ENCODE measurements at regions not wholly inside any gene's neighbourhood (a gene's known extent, or its start where the extent isn't known, plus 50 kb on each side); places are given as distances from the start of the nearest gene placed in this dataset.

DNA sequence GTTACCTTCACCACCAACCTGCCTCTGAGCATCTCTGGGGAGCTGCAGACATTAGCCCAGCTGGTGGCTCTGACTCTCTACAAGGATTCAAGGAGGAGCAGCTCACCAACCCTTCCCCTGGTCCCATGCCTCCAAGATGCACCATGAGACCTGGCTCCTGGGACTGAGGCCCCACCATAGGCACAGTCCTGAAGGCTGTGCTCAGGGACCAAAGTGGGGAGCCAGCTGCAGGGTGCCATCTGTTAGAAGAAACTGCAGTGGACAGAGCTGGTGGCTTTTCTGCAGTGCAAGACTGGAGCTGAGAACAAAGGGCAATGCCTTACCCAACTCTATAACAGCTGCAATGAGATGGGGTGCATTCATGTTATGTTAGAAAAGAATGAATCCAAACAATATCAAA, 581.6 kb downstream of the TCERG1L start:
- peaks cover 0 to 4% (median 0%) of the 10 kb centered on the region in 3 experiments; a peak in 1 of 7 replicates for H3K36me3 Mint-ChIP-seq (ENCODE audit: insufficient read depth in 1 of 3, low read depth in 3 of 3)
- Histone ChIP-seq H2AK5ac (ENCODE audit: insufficient read length, low read length) (no peak overlapping the region), H3K23ac (ENCODE audit: insufficient read length, low read depth, low read length) (no peak overlapping the region), H2BK20ac (ENCODE audit: low read depth, low read length, poor library complexity, severe bottlenecking) (no peak overlapping the region), H3K9ac (ENCODE audit: extremely low read depth, insufficient read length, low read length) (no peak overlapping the region), H2BK12ac (ENCODE audit: insufficient read length, low read depth, low read length) (no peak overlapping the region), H3K9me3 (ENCODE audit: control insufficient read depth, low read depth, low read length) (no peaks in the 10 kb centered on the region), H2AFZ (ENCODE audit: low read length) (no peak overlapping the region), H4K5ac (ENCODE audit: insufficient read length, low read depth, low read length) (no peak overlapping the region), H3K27ac (ENCODE audit: insufficient read length, low read depth, low read length) (no peak overlapping the region), H3K14ac (ENCODE audit: insufficient read depth, low read length) (no peak overlapping the region), H3K27me3 (ENCODE audit: insufficient read depth, low read length) (no peaks in the 10 kb centered on the region), H4K8ac (replicated peaks; ENCODE audit: insufficient read length, low read depth, low read length) (no peak overlapping the region), H2BK120ac (ENCODE audit: low read depth, low read length, poor library complexity, severe bottlenecking) (no peak overlapping the region), H3K4me2 (ENCODE audit: insufficient read depth, insufficient read length, low read length) (no peak overlapping the region), H3K4me1 (ENCODE audit: insufficient read depth, low read length) (no peaks in the 10 kb centered on the region), H3K56ac (ENCODE audit: insufficient read length, low read depth, low read length) (no peak overlapping the region), H3K23me2 (ENCODE audit: insufficient read length, low read depth, low read length, poor library complexity, severe bottlenecking) (no peaks in the 10 kb centered on the region), H3K18ac (ENCODE audit: insufficient read length, low read depth, low read length) (no peak overlapping the region), H2BK5ac (ENCODE audit: insufficient read length, low read length) (no peak overlapping the region), H3K79me1 (ENCODE audit: insufficient read depth, low read depth, low read length, poor library complexity, severe bottlenecking) (no peaks in the 10 kb centered on the region), H4K20me1 (ENCODE audit: control insufficient read depth, insufficient read depth, insufficient read length) (no peaks in the 10 kb centered on the region), H3T11ph (ENCODE audit: low read length) (no peak overlapping the region), H3K79me2 (ENCODE audit: insufficient read depth, low read length) (no peaks in the 10 kb centered on the region), H4K91ac (ENCODE audit: insufficient read length, low read depth, low read length) (no peak overlapping the region), H2BK15ac (ENCODE audit: low read depth, low read length) (no peak overlapping the region), H3K4ac (ENCODE audit: low read depth, low read length) (no peak overlapping the region)
- no peak for DNase-seq
- peaks cover 0 to 5% of the 10 kb centered on the region in 2 experiments; a peak in 2 of 5 replicates for H3K9me3 Mint-ChIP-seq
- peaks cover 0 to 3% of the 10 kb centered on the region in 2 experiments; a peak in 1 of 4 replicates for H3K4me1 Mint-ChIP-seq
- no peak overlapping the region for H3K27ac Mint-ChIP-seq
- TF ChIP-seq, protein P1, sequence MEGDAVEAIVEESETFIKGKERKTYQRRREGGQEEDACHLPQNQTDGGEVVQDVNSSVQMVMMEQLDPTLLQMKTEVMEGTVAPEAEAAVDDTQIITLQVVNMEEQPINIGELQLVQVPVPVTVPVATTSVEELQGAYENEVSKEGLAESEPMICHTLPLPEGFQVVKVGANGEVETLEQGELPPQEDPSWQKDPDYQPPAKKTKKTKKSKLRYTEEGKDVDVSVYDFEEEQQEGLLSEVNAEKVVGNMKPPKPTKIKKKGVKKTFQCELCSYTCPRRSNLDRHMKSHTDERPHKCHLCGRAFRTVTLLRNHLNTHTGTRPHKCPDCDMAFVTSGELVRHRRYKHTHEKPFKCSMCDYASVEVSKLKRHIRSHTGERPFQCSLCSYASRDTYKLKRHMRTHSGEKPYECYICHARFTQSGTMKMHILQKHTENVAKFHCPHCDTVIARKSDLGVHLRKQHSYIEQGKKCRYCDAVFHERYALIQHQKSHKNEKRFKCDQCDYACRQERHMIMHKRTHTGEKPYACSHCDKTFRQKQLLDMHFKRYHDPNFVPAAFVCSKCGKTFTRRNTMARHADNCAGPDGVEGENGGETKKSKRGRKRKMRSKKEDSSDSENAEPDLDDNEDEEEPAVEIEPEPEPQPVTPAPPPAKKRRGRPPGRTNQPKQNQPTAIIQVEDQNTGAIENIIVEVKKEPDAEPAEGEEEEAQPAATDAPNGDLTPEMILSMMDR (conservative IDR thresholded peaks at IDR 0.05) = no peak
- peaks cover 14% of the 10 kb centered on the region for H3K27me3 Mint-ChIP-seq (ENCODE audit: low read depth)
- no peak overlapping the region for H3K4me3 Mint-ChIP-seq

Data from H9 (cell line).